ENCODE measurements at regions not wholly inside any gene's neighbourhood (a gene's known extent, or its start where the extent isn't known, plus 50 kb on each side); places are given as distances from the start of the nearest gene placed in this dataset.
"Not testable (repeated sequence)": the region's sequence is repeated elsewhere in the genome, so short reads cannot be mapped to it uniquely, and the experiment has no call there.

GRCh38 chr6:84635081-84635761, 129.2 kb downstream of the TBX18 start:
- CTCF ChIA-PET: no interaction called here
- Mint-ChIP-seq H3K27ac (no peak overlapping the region), H3K36me3 (ENCODE audit: low read depth) (no peaks in the 10 kb centered on the region), H3K4me3 (no peak overlapping the region), H3K9me3 (peaks cover 8% of the 10 kb centered on the region), H3K4me1 (ENCODE audit: low read depth) (no peaks in the 10 kb centered on the region), H3K27me3 (no peaks in the 10 kb centered on the region)
- ATAC-seq: no peak
- POLR2A ChIA-PET: no interaction called here
- no peak for TF ChIP-seq CTCF (IDR thresholded peaks at IDR 0.05)
- intact Hi-C loops (cut with micrococcal nuclease): no loop called here
- no peak for DNase-seq

- ChIA-PET POLR2A (no interaction called here), CTCF (no interaction called here)
- Mint-ChIP-seq H3K27ac (no peak overlapping the region), H3K9me3 (peaks cover 8% of the 10 kb centered on the region), H3K36me3 (ENCODE audit: low read depth) (no peaks in the 10 kb centered on the region), H3K27me3 (no peaks in the 10 kb centered on the region), H3K4me1 (ENCODE audit: low read depth) (no peaks in the 10 kb centered on the region), H3K4me3 (no peak overlapping the region)
- DNase-seq: no peak
- no peak for TF ChIP-seq CTCF (IDR thresholded peaks at IDR 0.05)
- ATAC-seq: no peak
- intact Hi-C loops (cut with micrococcal nuclease): no loop called here
Measured at GRCh38 chr6:84633771-84634170, 130.6 kb downstream of the TBX18 start.

- POLR2A ChIA-PET; H3K9me3 Mint-ChIP-seq; H3K27ac Mint-ChIP-seq; H3K4me1 Mint-ChIP-seq (ENCODE audit: low read depth); DNase-seq; H3K36me3 Mint-ChIP-seq (ENCODE audit: low read depth); intact Hi-C loops (cut with micrococcal nuclease); CTCF ChIA-PET; ATAC-seq; H3K27me3 Mint-ChIP-seq; H3K4me3 Mint-ChIP-seq: not testable (repeated sequence)
Measured at GRCh38 chr6:84626527-84626926, 137.9 kb downstream of the TBX18 start.

GRCh38 chr6:84625506-84625905, 138.9 kb downstream of the TBX18 start:
- TF ChIP-seq CTCF (IDR thresholded peaks at IDR 0.05): no peak
- Mint-ChIP-seq H3K4me1 (ENCODE audit: low read depth) (no peaks in the 10 kb centered on the region), H3K27ac (no peak overlapping the region), H3K36me3 (ENCODE audit: low read depth) (no peaks in the 10 kb centered on the region), H3K9me3 (peaks cover 3% of the 10 kb centered on the region), H3K27me3 (no peaks in the 10 kb centered on the region), H3K4me3 (no peak overlapping the region)
- ATAC-seq (no peak), DNase-seq (no peak)
- ChIA-PET POLR2A (no interaction called here), CTCF (no interaction called here)
- intact Hi-C loops (cut with micrococcal nuclease): no loop called here

- no peak overlapping the region for H3K4me3 Mint-ChIP-seq
- DNase-seq (no peak), ATAC-seq (no peak)
- no peaks in the 10 kb centered on the region for H3K36me3 Mint-ChIP-seq (ENCODE audit: low read depth)
- no peaks in the 10 kb centered on the region for H3K27me3 Mint-ChIP-seq
- no peak for TF ChIP-seq CTCF (IDR thresholded peaks at IDR 0.05)
- no peaks in the 10 kb centered on the region for H3K4me1 Mint-ChIP-seq (ENCODE audit: low read depth)
- intact Hi-C loops (cut with micrococcal nuclease): no loop called here
- ChIA-PET CTCF (no interaction called here), POLR2A (no interaction called here)
- peaks cover 3% of the 10 kb centered on the region for H3K9me3 Mint-ChIP-seq
- H3K27ac Mint-ChIP-seq: no peak overlapping the region
Measured at GRCh38 chr6:84623956-84624680, 140.3 kb downstream of the TBX18 start.
